Umbilical cord (tissue), 1 donor: ENCODE measurements at regions not wholly inside any gene's neighbourhood (a gene's known extent, or its start where the extent isn't known, plus 50 kb on each side); places are given as distances from the start of the nearest gene placed in this dataset.
"Not testable (repeated sequence)": the region's sequence is repeated elsewhere in the genome, so short reads cannot be mapped to it uniquely, and the experiment has no call there.

Experiments used
- DNase-seq: peaks from one replicate; pipeline ENCODE4 v3.0.0-alpha.2; 2015; ENCODE audit warnings: low spot score

DNA sequence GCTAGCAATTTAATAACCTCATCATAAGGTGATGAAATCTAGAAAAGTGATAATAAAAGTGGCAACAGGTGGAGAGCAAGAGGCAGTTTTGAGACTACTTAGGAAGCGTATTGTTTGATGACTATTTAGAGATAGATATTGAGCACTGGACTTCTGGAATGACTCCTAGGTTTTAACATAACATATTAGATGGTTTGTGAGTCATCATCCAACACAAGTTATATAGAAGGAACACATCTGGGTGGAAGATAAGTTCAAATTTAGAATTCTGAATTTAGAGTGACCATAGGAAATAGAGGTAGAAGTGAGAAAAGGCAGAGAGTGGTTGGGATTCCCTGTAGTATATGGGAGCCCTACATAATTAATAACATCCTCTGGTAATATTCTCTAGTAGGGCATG is 282.8 kb upstream of the ALCAM start:
- no peak for DNase-seq

DNA sequence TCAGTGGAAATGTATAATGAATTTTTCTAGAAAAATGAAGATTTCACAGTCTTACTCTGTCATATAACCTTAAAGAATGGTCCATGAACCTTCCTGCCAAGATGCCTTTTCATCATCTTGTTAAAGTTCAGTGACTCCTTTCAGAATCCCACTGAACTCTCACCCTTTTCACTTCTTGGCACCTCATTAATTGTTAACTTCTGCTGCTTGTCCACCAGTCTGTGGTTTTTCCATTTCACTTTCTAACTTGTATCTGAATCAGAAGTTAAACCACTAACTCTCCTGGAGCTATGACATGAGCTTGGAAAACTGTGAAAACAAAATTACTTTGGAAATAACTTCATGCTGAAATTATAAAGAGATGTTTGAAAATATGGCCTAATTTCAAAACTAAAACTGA is 281.2 kb upstream of the ALCAM start:
- DNase-seq, result no peak

DNA sequence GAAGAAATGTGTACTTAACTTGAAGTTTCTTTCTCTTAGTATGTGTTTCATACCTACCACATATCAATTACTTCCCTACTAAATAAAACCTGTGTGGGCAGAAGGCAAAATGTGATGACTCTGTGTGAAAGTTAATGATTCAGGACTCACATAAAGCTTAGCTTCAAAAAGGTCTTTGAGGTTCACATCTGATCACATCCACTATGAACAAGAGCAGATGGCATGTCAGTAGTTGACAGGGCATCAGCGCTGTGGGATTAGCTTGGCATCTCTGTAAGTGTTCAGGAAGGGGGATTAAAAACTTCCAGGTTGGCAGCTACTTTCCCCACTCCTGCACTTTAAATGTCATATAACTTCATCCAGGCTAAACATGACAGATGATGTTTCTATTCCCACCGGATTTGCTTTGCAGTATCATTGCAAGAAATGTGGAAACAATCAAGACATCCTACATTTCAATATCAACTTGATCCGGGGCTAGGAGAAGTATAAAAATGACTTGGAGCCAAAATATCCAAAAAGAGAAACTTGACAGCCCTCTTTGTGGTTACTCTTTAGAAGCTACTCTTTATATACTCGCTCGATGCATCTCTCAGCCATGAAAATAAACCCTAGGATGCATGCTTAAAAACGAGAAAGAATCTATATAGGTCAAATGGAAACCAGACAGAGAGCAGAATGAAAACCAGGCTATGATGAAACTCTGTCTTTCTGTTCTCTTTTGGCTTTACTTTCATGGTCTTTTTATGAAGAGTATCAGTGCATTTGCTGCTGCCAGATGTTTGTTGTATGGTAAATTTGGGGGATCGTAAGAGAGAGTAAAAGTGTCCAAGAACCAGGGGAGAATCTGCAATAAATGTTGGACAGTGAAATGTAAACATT is 273.1 kb upstream of the ALCAM start:
- DNase-seq, result no peak

DNA sequence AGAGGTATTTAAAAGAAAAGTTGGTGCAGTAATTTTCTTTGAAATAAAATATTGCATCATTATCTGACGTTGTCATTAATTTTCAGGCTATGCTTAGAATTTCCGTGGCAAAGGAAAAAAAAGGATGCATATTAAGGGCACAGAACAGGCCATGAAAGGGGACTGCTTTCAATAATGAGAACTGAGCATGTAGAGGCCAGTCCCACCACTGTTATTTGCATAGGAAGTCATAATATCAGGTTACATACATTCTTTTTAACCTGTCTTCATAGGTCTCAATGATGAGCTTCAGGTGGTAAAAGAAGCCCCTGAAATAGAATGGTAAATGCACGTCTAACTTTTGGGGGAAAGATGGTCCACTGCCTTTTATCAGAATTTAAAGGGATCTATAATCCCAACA is 272.1 kb upstream of the ALCAM start:
- DNase-seq, result no peak

DNA sequence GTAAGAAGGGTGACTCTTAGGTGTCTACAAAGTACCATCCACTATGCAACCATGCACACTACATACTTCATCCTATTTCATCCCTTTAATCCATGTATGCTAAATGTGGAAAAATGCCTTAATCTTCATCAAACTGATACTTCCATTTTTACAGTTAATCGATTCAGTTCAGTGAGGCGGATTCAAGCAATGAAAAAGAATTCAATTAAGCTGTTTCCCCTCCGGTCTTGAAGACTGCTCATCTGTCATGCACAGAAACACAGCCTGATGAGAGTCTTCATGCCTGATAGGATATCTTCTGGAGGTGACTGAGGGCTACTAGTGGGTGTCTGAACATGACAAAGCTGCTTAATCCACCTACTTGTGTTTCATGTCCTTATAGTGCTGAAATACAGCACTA is 270.6 kb upstream of the ALCAM start:
- no peak for DNase-seq

DNA sequence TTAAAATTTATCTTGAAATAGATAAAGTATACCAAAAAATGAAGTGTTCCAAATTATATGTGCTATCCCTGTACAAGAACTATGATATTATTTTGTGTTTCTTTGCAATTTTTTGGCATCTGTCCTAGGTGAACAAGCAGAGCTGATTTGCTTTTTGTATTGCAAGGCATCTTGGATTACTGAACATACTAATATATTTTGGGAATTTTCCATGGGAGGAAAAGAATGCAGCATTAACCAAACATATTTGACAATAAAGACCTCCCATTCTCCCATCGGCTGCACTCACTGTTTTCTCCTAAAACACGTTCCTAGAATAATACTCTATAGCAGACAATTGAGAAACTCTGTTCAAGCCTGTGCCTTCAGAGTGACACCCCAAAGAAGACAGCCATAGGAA is 265.1 kb upstream of the ALCAM start:
- no peak for DNase-seq

DNA sequence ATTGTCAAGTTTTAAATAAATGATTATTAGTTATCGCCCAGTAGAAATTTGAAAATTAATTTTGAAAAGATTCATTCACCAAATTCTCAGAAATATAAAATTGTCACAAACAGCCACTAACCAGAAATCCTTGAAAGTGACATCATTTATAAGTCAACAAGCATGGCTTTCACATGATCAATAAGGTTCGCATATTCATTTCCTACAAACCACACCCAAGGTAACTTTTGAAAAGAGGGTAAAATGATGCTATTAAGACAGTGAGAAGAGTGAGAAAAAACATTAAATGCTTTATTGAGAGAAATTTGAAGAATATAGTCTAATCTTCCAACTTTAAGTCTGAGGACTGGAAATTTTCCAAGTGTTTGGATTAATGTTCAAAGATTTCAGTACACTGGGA is 263.6 kb upstream of the ALCAM start:
- no peak for DNase-seq

DNA sequence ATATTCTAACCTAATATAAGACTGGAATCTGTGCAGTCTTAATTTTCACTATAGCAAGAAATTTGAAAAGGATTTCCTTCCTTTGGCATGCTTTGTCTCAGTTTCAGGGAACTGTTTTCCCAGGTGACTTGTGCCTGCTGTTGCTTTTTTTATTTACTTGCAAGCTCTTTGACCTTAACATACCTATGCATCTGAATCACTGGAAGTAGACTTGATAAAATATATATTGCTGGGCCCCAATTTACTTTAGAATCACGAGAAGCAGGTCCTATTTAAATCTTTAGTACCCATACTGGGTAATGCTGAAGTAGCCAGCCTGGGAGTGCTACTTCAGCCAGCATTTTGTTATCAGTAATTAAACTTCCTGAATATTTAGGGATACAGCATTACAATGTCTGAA is 257.9 kb upstream of the ALCAM start:
- DNase-seq, result no peak

DNA sequence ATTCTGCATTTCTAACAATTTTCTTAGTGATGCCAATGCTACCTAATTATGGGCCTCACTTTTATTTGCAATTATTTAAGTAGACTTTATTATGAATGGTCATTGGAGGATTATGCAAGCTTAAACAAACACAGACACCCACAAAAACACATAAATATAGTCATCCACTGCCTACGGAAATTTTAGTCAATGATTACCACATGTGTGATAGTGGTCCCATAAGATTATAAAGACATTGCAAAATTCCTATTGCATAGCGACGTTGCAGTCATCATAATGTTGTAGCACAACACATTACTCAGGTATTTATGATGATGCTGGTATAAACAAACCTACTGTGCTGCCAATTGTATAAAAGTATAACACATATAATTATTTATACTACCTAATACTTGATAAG is 247.8 kb upstream of the ALCAM start:
- no peak for DNase-seq

DNA sequence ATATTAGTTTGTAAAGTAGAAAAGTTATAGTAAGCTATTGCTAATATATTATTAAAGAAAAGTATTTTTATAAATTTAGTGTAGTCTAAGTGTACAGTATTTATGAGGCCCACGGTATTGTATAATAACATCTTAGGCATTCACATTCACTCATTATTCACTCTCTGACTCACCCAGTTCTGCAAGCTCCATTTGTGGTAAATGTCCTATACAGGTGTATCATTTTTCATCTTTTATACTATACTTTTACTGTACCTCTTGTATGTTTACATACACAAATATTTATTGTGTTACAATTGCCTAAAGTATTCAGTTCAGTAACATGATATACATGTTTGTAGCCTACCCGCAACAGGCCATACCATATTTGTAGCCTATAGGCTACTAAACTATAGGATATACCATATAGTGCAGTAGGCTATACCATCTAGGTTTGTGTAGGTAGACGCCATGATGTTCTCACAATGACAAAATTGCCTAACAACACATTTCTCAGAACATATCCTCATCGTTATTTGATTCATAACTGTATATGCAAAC is 246.8 kb upstream of the ALCAM start:
- DNase-seq, result no peak

DNA sequence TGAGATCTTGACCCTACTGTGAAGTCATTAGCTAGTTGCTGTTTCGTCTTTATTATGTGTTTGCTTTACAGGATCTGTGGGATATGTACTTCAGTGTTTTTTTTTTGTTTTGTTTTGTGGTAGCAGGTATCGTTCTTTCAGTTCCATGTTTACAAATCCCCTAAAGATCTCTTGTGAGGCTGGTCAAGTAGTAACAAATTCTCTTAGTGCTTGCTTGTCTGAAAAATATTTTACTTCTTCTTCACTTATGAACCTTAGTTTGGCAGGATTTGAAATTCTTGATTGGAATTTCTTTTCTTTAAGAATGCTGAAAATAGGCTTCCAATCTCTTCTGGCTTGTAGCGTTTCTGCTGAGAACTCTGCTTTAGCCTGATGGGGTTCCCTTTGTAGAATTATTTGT is 235.8 kb upstream of the ALCAM start:
- no peak for DNase-seq

DNA sequence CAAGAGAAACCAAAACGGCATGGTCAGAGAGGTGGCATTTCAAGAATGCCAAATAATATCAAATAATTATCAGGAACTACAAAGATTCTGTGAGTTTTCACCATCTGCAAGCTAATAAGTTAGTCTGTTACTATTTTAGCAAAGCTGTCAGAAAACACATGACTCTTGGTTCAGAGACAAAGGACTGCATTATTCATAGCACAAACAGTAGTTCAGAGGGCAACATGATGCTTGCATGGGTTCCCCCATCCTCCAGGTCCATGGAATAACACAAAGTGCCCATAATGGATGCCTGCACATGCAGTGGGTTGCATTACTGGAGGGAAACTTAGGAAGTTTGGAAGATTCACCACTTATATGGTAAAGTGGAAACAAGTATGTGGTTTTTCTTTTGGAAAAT is 228.8 kb upstream of the ALCAM start:
- no peak for DNase-seq

DNA sequence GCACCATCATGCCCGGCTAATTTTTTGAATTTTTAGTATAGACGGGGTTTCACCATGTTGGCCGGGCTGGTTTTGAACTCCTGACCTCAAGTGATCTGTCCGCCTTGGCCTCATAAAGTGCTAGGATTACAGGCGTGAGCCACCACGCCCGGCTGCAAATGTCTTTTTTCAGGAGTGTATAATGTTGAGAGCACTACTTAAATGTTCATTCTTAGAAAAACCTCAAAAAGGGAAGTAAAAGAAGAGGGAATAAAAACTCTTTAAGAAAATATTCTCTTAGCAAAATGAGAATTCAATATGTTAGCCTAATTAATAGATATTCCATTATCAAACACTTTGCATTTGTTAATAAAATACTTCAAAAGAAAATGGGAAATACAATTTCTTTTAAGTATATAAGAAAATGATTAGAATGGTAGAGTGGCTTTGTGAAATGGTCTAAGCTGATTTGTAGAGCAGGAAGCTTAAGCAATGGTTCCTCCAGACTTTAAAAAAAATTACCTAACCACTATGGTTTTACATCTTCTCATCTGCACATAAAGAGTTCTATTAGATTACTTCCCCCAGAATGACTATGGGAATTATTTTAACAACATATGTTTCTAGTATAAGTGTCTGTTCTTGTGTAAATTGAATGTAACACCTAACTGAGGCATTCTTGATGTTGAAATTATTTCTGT is 226.7 kb upstream of the ALCAM start:
- DNase-seq, result no peak

DNA sequence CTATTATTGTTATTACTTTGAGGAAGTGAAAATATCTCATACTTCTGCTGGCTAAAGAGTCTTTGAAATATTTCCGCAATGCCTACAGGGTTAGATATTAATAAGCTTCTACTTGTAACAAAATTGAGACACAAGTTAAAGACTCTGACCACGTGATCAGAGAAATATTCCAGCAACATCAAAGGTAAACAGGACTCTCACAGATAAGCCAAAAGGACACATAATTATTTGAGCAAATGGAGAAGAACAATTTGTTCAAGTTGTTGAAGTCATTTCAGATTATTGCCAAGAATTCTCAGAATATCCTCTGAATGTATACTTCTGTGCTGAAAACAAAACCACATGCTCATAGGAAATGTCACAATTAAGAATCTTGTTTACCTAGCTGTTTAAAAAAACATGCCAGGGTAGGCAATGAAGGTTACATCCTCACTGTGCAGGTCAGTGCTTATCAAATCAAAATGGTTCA is 225.8 kb upstream of the ALCAM start:
- no peak for DNase-seq

DNA sequence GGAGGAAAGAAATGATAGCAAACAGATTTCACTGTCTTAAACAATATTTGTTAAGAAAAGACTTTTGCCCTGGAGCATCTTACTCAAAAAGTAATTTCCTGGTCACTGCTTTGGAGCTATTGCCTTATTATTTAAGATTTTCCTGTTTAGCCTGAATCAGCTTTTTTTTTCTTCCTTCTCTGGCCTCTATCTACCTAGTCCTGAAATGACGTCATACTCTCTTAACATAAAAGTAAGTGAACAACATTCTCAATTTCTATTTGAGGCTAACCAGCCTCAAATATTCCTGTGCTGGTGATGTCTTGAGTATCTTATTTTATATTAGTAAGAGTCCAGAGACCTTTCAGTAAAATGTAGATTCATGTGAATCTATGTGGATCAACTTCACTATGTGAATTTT is 221.9 kb upstream of the ALCAM start:
- no peak for DNase-seq

DNA sequence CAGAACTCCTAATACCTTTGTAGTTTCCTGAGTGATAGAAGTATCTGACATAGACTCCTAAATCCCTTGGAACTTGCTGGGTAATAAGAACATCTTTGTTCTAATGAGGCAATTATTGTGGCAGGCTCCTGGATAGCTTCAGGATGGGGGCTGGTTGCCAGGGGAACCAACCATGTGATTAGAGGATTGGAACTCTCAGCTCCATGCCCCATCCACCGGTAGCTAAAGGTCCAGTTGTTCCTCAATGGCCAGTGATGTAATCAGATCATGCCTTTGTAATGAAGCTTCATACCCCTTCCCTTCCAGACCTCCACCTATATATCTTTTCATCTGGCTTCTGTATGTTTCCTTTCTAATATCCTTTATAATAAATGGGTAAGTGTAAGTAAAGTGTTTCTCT is 221.2 kb upstream of the ALCAM start:
- no peak for DNase-seq

DNA sequence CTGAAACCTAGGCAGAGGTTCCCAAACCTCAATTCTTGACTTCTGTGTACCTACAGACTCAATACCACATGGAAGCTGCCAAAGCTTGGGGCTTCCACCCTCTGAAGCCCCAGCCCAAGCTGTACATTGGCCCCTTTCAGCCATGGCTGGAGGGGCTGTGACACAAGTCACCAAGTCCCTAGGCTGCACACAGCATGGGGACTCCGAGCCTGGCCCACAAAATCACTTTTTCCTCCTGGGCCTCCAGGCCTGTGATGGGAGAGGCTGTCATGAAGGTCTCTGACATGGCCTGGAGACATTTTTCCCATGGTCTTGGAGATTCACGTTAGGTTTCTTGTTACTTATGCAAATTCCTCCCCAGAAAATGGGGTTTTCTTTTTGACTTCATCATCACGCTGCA is 217.5 kb upstream of the ALCAM start:
- DNase-seq, result not testable (repeated sequence)

DNA sequence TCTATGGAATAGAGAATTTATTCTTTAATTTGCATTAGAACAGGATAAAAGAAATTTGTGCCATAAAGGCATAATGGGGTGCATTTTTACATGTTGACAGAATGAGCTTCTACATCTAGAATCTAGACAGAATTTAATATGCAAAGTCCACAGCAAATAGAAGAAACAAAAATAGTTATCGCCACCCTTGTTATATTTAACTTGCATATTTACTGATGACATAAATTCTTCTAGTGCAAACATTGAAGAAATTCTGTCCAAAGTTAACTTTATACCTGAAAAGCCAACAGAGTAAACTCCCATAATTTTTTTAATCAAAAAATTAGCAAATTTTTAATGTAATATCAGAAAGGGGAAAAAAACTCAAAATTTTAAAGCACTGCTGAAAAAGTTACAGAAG is 213.7 kb upstream of the ALCAM start:
- DNase-seq, result no peak

DNA sequence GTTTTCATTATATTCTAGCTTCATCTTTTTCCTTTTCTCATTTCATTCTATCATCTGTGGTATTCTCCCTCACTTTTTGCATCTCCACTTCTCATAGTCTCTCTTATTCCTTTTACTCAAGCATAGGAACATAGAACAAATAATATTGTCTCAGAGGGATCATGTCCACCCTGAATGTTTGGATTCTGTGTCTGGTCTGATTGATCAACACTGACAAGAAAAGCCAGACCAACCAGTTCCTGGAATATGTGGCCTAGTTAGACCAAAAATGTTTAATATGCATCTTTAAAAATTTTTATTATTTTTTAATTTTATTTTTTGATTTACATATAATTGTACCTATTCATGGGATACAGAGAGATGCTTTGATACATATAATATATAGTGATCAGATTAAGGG is 212.0 kb upstream of the ALCAM start:
- DNase-seq, result no peak

DNA sequence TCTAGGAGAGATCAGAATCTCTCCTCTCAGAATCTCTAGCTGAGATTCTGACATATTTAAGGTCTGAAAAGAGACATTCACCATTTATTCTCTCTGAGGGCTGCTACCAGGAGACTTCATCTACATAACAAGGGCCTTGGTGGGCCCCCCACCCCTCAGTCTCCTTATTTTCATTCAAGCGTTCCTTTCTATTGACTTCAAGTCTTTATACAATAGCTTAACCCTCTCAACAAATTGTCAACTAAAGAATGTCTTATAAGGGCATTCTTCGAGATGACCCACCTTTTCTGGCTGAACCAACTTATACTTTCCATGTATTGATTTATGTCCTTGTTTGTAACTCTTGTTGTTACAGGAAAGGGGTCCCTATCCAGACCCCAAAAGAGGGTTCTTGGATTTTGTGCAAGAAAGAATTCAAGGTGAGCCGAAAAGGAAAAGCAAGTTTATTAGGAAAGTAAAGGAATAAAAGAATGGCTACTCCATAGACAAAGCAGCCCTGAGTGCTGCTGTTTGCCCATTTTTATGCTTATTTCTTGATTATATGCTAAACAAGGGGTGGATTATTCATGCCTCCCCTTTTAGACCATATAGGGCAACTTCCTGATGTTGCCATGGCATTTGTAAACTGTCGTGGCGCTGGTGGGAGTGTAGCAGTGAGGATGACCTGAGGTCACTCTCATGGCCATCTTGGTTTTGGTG is 209.5 kb upstream of the ALCAM start:
- no peak for DNase-seq

DNA sequence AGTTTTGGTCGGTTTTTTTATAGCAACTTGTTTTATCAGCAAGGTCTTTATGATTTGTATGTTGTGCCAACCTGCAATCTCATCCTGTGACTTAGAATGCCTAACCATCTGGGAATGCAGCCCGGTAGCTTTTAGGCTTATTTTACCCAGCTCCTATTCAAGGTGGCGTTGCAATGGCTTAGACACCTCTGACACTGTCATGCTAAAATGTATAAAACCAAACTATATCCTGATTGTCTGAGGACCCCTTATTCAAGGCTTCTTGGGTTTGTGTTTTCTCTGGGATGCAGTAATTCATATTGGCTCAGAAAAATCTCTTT is 209.0 kb upstream of the ALCAM start:
- DNase-seq, result no peak

DNA sequence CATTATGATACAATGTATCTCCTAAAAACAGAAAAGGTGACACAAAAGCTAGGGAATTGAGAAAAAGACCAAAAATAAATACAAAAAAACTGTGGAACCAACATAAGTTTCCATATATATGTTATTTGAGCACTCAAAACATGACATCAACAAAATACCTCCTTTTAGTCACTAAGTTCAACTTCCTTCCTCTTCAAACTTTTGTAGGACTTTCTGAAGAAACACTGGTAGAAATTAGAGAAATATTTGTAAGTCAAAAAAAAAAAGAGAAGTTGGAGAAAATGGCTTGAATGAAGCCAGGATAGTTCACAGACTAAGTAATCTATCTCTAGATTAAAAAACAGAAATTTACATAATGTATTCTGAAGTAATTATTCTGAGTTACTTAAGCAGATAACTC is 208.4 kb upstream of the ALCAM start:
- no peak for DNase-seq

DNA sequence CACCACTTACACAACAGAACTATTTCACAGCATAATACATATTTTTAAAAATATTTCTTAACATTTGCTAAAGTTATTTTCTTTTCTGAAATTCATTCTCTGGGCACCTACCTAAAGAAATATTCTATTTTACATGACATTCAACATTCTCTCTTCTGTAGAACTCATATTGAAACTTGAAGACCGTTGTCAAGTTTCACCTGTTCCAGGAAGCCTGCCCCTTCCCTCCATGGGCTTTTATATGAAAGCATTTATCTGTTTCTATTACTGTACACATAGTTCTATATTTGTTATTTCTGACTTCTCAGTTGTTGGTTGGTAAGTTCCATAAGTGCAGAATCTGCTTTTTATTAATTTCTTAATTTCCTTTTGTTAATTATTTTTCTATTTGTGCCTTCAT is 204.3 kb upstream of the ALCAM start:
- DNase-seq, result no peak
